ENCODE measurements at regions not wholly inside any gene's neighbourhood (a gene's known extent, or its start where the extent isn't known, plus 50 kb on each side); places are given as distances from the start of the nearest gene placed in this dataset.

- Histone ChIP-seq H3K4me1 (ENCODE audit: insufficient read depth) (peaks cover 44% of the 10 kb centered on the region), H3K27ac (peak overlapping the region; percentile 75)
- 92% methylated on average over 3 of the region's 3 CpGs for WGBS (ENCODE audit: low lambda C conversion rate, missing lambda C conversion rate)
Observed at GRCh38 chr9:89663614-89663970, 58.8 kb downstream of the GADD45G start.

GRCh38 chr9:89664010-89664409 lies 59.2 kb downstream of the GADD45G start:
- H3K4me3 ChIP-seq: no peak overlapping the region
- 88% methylated on average over 4 of the region's 4 CpGs for whole genome bisulfite sequencing (ENCODE audit: low lambda C conversion rate, missing lambda C conversion rate)
- H3K4me2 ChIP-seq: no peak overlapping the region
- H3K27me3 ChIP-seq: no peaks in the 10 kb centered on the region
- peak overlapping the region; percentile 75 for H3K27ac ChIP-seq
- peaks cover 48% of the 10 kb centered on the region for H3K4me1 ChIP-seq (ENCODE audit: insufficient read depth)
- DNase-seq (ENCODE audit: low spot score): no peak
- no peaks in the 10 kb centered on the region for H3K36me3 ChIP-seq (replicated peaks; ENCODE audit: insufficient read depth, low read depth)
- TF ChIP-seq EZH2 (IDR thresholded peaks at IDR 0.05; ENCODE audit: borderline replicate concordance): no peak
- TF ChIP-seq EZH2phosphoT487 (IDR thresholded peaks at IDR 0.05; ENCODE audit: low read depth, severe bottlenecking, unreplicated experiment): no peak
- TF ChIP-seq CTCF (IDR thresholded peaks at IDR 0.05; ENCODE audit: poor library complexity): no peak
- no peaks in the 10 kb centered on the region for H3K79me2 ChIP-seq
- no peaks in the 10 kb centered on the region for H4K20me1 ChIP-seq (ENCODE audit: insufficient read depth, poor library complexity, severe bottlenecking)
- no peaks in the 10 kb centered on the region for H3K9me3 ChIP-seq (ENCODE audit: low read depth)
- no peak overlapping the region for H2AFZ ChIP-seq
- no peaks in the 10 kb centered on the region for H3K9me2 ChIP-seq (replicated peaks; ENCODE audit: insufficient read depth)

More at GRCh38 chr9:89663614-89663970, 58.8 kb downstream of the GADD45G start:
- Histone ChIP-seq H3K4me2 (no peak overlapping the region), H2AFZ (no peak overlapping the region), H4K20me1 (ENCODE audit: insufficient read depth, poor library complexity, severe bottlenecking) (no peaks in the 10 kb centered on the region), H3K9me2 (replicated peaks; ENCODE audit: insufficient read depth) (no peaks in the 10 kb centered on the region), H3K79me2 (no peaks in the 10 kb centered on the region), H3K9me3 (ENCODE audit: low read depth) (no peaks in the 10 kb centered on the region), H3K27me3 (no peaks in the 10 kb centered on the region), H3K36me3 (replicated peaks; ENCODE audit: insufficient read depth, low read depth) (no peaks in the 10 kb centered on the region), H3K4me3 (no peak overlapping the region)
- no peak for DNase-seq (ENCODE audit: low spot score)
- TF ChIP-seq EZH2phosphoT487 (IDR thresholded peaks at IDR 0.05; ENCODE audit: low read depth, severe bottlenecking, unreplicated experiment): no peak
- TF ChIP-seq CTCF (IDR thresholded peaks at IDR 0.05; ENCODE audit: poor library complexity): no peak
- TF ChIP-seq EZH2 (IDR thresholded peaks at IDR 0.05; ENCODE audit: borderline replicate concordance): no peak

GRCh38 chr9:89664896-89665329 lies 60.1 kb downstream of the GADD45G start:
- peak; percentile 78 for DNase-seq (ENCODE audit: low spot score)
- Histone ChIP-seq H4K20me1 (ENCODE audit: insufficient read depth, poor library complexity, severe bottlenecking) (no peaks in the 10 kb centered on the region), H3K9me3 (ENCODE audit: low read depth) (no peaks in the 10 kb centered on the region), H2AFZ (no peak overlapping the region), H3K27me3 (no peaks in the 10 kb centered on the region), H3K36me3 (replicated peaks; ENCODE audit: insufficient read depth, low read depth) (no peaks in the 10 kb centered on the region), H3K4me3 (no peak overlapping the region), H3K4me1 (ENCODE audit: insufficient read depth) (peaks cover 56% of the 10 kb centered on the region), H3K27ac (peak overlapping the region; percentile 75), H3K4me2 (peak overlapping the region; percentile 25), H3K79me2 (no peaks in the 10 kb centered on the region), H3K9me2 (replicated peaks; ENCODE audit: insufficient read depth) (no peaks in the 10 kb centered on the region)
- 62% methylated on average over 13 of the region's 13 CpGs for WGBS (ENCODE audit: low lambda C conversion rate, missing lambda C conversion rate)
- TF ChIP-seq EZH2 (IDR thresholded peaks at IDR 0.05; ENCODE audit: borderline replicate concordance): no peak
- TF ChIP-seq CTCF (IDR thresholded peaks at IDR 0.05; ENCODE audit: poor library complexity): no peak
- TF ChIP-seq EZH2phosphoT487 (IDR thresholded peaks at IDR 0.05; ENCODE audit: low read depth, severe bottlenecking, unreplicated experiment): no peak

GRCh38 chr9:89666364-89666763 lies 61.6 kb downstream of the GADD45G start:
- no peak overlapping the region for H3K4me3 ChIP-seq
- H3K9me2 ChIP-seq (replicated peaks; ENCODE audit: insufficient read depth): no peaks in the 10 kb centered on the region
- no peak overlapping the region for H3K4me2 ChIP-seq
- H3K4me1 ChIP-seq (ENCODE audit: insufficient read depth): peaks cover 58% of the 10 kb centered on the region
- no peaks in the 10 kb centered on the region for H3K27me3 ChIP-seq
- DNase-seq (ENCODE audit: low spot score): no peak
- WGBS (ENCODE audit: low lambda C conversion rate, missing lambda C conversion rate): 96% methylated on average over 7 of the region's 7 CpGs
- H3K9me3 ChIP-seq (ENCODE audit: low read depth): no peaks in the 10 kb centered on the region
- H3K27ac ChIP-seq: no peak overlapping the region
- H3K36me3 ChIP-seq (replicated peaks; ENCODE audit: insufficient read depth, low read depth): no peaks in the 10 kb centered on the region
- TF ChIP-seq EZH2phosphoT487 (IDR thresholded peaks at IDR 0.05; ENCODE audit: low read depth, severe bottlenecking, unreplicated experiment): no peak
- no peaks in the 10 kb centered on the region for H3K79me2 ChIP-seq
- H2AFZ ChIP-seq: no peak overlapping the region
- no peaks in the 10 kb centered on the region for H4K20me1 ChIP-seq (ENCODE audit: insufficient read depth, poor library complexity, severe bottlenecking)

Data from hepatocyte (in vitro differentiated cells).